ENCODE measurements at regions not wholly inside any gene's neighbourhood (a gene's known extent, or its start where the extent isn't known, plus 50 kb on each side); places are given as distances from the start of the nearest gene placed in this dataset.

DNA sequence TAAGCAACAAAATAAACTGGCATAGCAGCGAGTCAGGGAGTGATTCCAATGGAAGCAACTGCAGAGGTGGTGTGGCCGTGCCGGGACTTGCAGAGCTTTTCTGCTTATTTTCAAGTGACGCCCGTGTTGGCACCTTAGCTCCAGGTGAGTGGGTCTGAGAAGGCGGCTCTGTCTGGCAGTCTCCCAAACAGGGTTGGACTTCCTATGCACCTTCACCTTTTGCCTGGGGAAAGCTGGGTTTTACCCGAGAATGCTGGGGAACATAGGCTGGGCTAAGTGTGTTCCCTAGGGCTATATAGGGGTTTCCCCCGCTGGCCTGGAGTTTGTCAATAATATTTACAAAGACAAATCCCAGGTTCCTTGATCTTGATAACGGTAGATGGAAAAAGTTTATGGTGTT, 179.9 kb upstream of the TBL1XR1 start:
- Histone ChIP-seq H3K4me3 (ENCODE audit: low read length) (no peak overlapping the region), H3K27me3 (ENCODE audit: insufficient read depth, low read depth, low read length) (no peaks in the 10 kb centered on the region), H2AFZ (ENCODE audit: low read depth, low read length) (no peak overlapping the region), H3K36me3 (ENCODE audit: insufficient read depth, low read length) (no peaks in the 10 kb centered on the region), H3K27ac (ENCODE audit: low read length) (no peak overlapping the region), H3K79me2 (replicated peaks; ENCODE audit: insufficient read depth, low read length) (no peaks in the 10 kb centered on the region), H3K9ac (ENCODE audit: low read length) (no peak overlapping the region), H3F3A (ENCODE audit: insufficient read depth, low read length, poor library complexity, severe bottlenecking) (no peaks in the 10 kb centered on the region), H3K4me2 (ENCODE audit: low read length) (no peak overlapping the region), H3K9me2 (ENCODE audit: insufficient read depth, low read length) (no peaks in the 10 kb centered on the region), H3K9me3 (ENCODE audit: low read length) (no peaks in the 10 kb centered on the region), H4K20me1 (ENCODE audit: insufficient read depth) (no peaks in the 10 kb centered on the region)
- TF ChIP-seq, protein P1, sequence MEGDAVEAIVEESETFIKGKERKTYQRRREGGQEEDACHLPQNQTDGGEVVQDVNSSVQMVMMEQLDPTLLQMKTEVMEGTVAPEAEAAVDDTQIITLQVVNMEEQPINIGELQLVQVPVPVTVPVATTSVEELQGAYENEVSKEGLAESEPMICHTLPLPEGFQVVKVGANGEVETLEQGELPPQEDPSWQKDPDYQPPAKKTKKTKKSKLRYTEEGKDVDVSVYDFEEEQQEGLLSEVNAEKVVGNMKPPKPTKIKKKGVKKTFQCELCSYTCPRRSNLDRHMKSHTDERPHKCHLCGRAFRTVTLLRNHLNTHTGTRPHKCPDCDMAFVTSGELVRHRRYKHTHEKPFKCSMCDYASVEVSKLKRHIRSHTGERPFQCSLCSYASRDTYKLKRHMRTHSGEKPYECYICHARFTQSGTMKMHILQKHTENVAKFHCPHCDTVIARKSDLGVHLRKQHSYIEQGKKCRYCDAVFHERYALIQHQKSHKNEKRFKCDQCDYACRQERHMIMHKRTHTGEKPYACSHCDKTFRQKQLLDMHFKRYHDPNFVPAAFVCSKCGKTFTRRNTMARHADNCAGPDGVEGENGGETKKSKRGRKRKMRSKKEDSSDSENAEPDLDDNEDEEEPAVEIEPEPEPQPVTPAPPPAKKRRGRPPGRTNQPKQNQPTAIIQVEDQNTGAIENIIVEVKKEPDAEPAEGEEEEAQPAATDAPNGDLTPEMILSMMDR (IDR thresholded peaks at IDR 0.05; ENCODE audit: poor library complexity, severe bottlenecking), result no peak
- TF ChIP-seq TAF1 (IDR thresholded peaks at IDR 0.05; ENCODE audit: low read depth) (no peak), RAD21 (conservative IDR thresholded peaks at IDR 0.05) (no peak), EZH2 (IDR thresholded peaks at IDR 0.05; ENCODE audit: borderline replicate concordance, insufficient read depth, low read length, poor library complexity, severe bottlenecking) (no peak), MXI1 (conservative IDR thresholded peaks at IDR 0.05; ENCODE audit: poor library complexity, severe bottlenecking) (no peak), POLR2AphosphoS5 (IDR thresholded peaks at IDR 0.05) (no peak), SMC3 (conservative IDR thresholded peaks at IDR 0.05; ENCODE audit: poor library complexity) (no peak), EP300 (conservative IDR thresholded peaks at IDR 0.05; ENCODE audit: poor library complexity, severe bottlenecking) (no peak)
- TF ChIP-seq, protein P2, sequence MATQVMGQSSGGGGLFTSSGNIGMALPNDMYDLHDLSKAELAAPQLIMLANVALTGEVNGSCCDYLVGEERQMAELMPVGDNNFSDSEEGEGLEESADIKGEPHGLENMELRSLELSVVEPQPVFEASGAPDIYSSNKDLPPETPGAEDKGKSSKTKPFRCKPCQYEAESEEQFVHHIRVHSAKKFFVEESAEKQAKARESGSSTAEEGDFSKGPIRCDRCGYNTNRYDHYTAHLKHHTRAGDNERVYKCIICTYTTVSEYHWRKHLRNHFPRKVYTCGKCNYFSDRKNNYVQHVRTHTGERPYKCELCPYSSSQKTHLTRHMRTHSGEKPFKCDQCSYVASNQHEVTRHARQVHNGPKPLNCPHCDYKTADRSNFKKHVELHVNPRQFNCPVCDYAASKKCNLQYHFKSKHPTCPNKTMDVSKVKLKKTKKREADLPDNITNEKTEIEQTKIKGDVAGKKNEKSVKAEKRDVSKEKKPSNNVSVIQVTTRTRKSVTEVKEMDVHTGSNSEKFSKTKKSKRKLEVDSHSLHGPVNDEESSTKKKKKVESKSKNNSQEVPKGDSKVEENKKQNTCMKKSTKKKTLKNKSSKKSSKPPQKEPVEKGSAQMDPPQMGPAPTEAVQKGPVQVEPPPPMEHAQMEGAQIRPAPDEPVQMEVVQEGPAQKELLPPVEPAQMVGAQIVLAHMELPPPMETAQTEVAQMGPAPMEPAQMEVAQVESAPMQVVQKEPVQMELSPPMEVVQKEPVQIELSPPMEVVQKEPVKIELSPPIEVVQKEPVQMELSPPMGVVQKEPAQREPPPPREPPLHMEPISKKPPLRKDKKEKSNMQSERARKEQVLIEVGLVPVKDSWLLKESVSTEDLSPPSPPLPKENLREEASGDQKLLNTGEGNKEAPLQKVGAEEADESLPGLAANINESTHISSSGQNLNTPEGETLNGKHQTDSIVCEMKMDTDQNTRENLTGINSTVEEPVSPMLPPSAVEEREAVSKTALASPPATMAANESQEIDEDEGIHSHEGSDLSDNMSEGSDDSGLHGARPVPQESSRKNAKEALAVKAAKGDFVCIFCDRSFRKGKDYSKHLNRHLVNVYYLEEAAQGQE (IDR thresholded peaks at IDR 0.05; ENCODE audit: borderline replicate concordance), result no peak

GRCh38 chr3:177378168-177378567, 180.9 kb upstream of the TBL1XR1 start:
- Histone ChIP-seq H3K9me3 (ENCODE audit: low read length) (no peaks in the 10 kb centered on the region), H3K9ac (ENCODE audit: low read length) (no peak overlapping the region), H4K20me1 (ENCODE audit: insufficient read depth) (no peaks in the 10 kb centered on the region), H3K4me3 (ENCODE audit: low read length) (no peak overlapping the region), H3K27ac (ENCODE audit: low read length) (no peak overlapping the region), H3K36me3 (ENCODE audit: insufficient read depth, low read length) (no peaks in the 10 kb centered on the region), H2AFZ (ENCODE audit: low read depth, low read length) (no peak overlapping the region), H3K9me2 (ENCODE audit: insufficient read depth, low read length) (no peaks in the 10 kb centered on the region), H3K4me2 (ENCODE audit: low read length) (no peak overlapping the region), H3K27me3 (ENCODE audit: insufficient read depth, low read depth, low read length) (no peaks in the 10 kb centered on the region), H3F3A (ENCODE audit: insufficient read depth, low read length, poor library complexity, severe bottlenecking) (no peaks in the 10 kb centered on the region), H3K79me2 (replicated peaks; ENCODE audit: insufficient read depth, low read length) (no peaks in the 10 kb centered on the region)
- TF ChIP-seq POLR2AphosphoS5 (IDR thresholded peaks at IDR 0.05) (no peak), EP300 (conservative IDR thresholded peaks at IDR 0.05; ENCODE audit: poor library complexity, severe bottlenecking) (no peak), SMC3 (conservative IDR thresholded peaks at IDR 0.05; ENCODE audit: poor library complexity) (no peak), EZH2 (IDR thresholded peaks at IDR 0.05; ENCODE audit: borderline replicate concordance, insufficient read depth, low read length, poor library complexity, severe bottlenecking) (no peak), MXI1 (conservative IDR thresholded peaks at IDR 0.05; ENCODE audit: poor library complexity, severe bottlenecking) (no peak)
- TF ChIP-seq, protein P2 (IDR thresholded peaks at IDR 0.05; ENCODE audit: borderline replicate concordance), result no peak
- TF ChIP-seq, protein P1 (IDR thresholded peaks at IDR 0.05; ENCODE audit: poor library complexity, severe bottlenecking), result no peak

Measured in neural cell (in vitro differentiated cells).